ENCODE measurements at regions not wholly inside any gene's neighbourhood (a gene's known extent, or its start where the extent isn't known, plus 50 kb on each side); places are given as distances from the start of the nearest gene placed in this dataset.

- peak; percentile 53 for DNase-seq (ENCODE audit: low spot score)
Observed at GRCh38 chr4:177573507-177573906, 131.3 kb upstream of the AGA start.

DNA sequence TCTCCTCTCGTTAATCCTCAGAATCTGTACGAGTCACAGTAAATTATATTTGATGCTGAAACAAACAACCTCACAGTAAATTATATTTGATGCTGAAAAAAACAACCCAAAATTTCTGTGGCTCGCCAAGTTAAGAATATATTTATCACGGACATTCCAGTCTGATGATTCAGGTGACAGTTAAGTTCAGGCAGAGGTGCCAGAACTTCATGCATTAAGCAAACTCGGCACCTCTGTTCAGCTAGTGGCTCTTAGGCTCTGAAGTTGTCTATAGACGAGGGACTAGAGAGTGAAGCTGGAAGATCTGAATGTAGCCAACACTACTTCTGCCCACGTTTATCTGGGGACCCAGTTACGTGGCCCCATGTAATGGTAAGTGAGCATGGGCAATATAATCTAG, 132.2 kb upstream of the AGA start:
- DNase-seq (ENCODE audit: low spot score): no peak

DNA sequence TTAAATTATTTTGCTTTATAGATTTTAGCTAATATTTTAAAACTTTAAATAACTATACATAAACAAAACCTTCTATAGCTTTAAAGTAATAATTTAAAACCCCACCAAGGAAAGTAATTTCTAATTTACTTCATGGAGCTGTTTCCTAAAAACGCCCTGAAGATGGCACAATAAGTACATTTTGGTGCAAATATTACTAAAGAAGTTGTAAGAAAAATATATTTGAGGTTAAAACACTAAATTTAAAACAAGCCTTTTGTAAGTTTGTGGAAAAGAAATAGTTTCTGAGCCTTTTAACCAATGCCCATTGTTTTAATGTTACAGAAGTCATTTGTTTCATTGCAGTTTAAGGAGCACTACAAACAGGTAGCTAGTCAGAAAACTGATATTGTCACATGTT, 137.4 kb upstream of the AGA start:
- DNase-seq (ENCODE audit: low spot score): no peak

DNA sequence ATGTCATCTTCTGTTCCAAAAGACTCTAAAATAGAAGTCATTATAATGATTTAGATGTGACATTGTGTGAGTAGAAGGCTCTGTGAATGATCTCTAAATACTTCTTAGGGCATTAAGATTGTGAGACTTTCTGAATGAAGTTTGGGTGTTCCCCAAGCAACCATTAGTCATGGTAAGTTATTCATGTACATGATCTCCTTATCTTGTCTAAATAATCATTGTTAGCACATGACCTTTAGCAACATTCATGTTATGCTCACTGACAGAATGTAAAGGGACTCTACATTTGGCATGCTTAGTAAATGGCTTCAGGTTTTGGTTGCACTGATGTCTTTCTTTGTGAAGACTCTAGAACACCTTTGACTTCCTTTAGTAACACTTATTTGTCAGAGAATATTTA, 140.8 kb upstream of the AGA start:
- DNase-seq (ENCODE audit: low spot score): no peak

DNA sequence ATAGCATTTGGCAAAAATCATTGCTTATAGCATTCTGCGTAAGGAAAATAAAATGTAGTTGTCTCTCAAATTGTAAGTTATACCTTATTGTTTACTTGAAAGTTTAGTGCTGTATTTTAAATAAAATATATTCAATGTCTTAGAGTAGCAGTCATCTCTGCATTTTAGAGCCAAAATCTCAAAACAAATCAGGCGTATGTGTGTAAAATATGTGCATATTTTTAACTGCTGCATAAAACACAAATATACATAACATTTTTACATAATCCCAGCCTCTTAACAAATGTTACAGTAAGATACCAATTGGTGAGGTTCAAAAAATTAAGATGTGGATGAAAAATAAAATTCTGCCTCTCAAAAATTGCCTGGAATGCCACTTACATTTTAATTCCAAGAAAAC, 145.8 kb upstream of the AGA start:
- DNase-seq (ENCODE audit: low spot score): no peak

- DNase-seq (ENCODE audit: low spot score): no peak
Observed at GRCh38 chr4:177595386-177595785, 153.1 kb upstream of the AGA start.

DNA sequence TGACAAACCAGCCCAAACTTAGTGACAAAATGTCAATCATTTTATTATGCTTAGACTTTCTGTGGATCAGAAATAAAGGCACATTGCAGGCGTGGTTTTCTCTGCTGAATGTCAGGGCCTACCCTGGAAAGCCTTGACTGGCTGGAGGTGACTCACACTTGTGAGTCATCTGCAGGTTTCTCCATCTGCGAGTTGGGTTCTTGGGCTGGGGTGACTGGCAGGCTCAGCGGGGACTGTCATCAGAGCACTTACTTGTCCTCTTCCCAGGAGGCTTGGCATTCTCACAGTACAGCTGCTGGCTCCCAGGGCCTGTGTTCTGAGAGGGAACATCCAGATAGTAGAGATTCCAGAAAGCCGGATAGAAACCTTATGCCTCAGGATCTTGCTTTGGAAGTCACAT, 153.8 kb upstream of the AGA start:
- DNase-seq (ENCODE audit: low spot score): peak; percentile 76

DNA sequence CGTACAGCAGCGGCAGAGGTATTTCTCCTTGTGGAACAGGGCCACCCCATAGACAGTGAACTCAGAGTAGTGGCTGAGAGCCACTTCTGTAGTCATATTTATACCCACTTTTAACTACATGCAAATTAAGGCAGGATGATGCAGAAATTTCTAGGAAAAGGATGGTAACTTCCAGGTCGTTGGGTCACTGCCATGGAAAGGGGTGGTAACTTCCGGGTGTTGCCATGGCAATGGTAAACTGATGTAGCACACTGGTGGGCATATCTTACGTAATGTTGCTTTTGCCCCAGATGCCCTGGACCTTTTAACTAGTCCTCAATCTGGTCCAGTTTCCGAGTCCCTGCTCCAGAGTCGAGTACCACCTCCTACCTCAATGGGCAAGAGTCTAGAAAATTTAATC, 154.8 kb upstream of the AGA start:
- DNase-seq (ENCODE audit: low spot score): no peak

- no peak for DNase-seq (ENCODE audit: low spot score)
Observed at GRCh38 chr4:177605252-177605651, 163.0 kb upstream of the AGA start.

DNA sequence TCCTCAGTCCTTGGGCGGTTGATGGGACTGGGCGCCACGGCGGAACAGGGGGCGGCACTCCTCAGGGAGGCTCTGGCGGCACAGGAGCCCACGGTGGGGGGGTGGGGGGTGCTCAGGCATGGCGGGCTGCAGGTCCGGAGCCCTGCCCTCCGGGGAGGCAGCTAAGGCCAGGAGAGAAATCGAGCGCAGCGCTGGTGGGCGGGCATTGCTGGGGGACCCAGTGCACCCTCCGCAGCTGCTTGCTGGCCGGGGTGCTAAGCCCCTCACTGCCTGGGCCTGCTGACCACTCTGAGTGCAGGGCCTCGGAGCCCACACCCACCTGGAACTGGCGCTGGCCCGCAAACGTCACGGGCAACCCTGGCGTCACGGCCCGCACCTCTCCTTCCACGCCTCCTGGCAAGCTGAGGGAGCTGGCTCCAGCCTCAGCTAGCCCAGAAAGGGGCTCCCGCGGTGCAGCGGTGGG, 164.9 kb upstream of the AGA start:
- no peak for DNase-seq (ENCODE audit: low spot score)

- no peak for DNase-seq (ENCODE audit: low spot score)
Observed at GRCh38 chr4:177611974-177612664, 169.9 kb upstream of the AGA start.

DNA sequence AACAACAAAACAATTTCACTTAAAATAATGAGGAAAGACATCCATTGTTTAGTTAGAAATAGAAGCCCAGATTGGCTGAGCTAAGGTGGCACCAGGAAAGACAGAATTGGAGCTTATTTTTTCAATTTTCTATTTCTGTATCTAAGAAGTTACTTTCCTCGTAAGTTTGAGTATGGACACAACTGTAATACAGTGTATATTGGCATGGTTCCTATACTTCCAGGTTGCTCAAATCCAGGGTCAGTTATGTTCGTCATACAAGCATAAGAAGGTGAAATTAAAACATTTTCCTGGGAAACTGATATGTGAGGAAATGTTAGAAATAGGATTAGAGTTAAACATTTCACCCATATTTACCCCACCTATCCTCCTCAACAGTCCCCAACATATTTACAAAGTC, 170.4 kb upstream of the AGA start:
- DNase-seq (ENCODE audit: low spot score): no peak

DNA sequence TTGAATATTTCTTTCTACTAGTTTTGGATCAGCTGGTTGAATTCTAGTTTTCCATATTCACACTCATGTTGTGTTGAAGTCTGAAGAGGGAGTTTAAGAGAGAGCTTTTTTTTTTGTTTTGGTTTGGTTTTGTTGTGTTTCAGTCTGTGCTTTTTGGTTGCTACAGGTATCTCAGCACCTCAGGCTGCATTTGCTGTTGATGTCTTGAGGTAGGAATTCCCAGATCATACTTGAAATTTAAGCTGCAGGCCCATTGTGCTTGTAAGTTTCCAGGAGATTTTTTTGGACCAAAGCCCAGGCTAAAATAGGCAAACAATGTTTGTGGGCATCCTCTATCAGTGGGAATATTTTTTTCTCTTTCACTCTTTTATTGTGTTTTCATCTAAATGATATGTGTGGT, 190.2 kb upstream of the AGA start:
- DNase-seq (ENCODE audit: low spot score): no peak

- DNase-seq (ENCODE audit: low spot score): no peak
Observed at GRCh38 chr4:177638871-177639270, 196.6 kb upstream of the AGA start.

- DNase-seq (ENCODE audit: low spot score): no peak
Observed at GRCh38 chr4:177640864-177641263, 198.6 kb upstream of the AGA start.

GRCh38 chr4:177660223-177660622, 218.0 kb upstream of the AGA start:
- no peak for DNase-seq (ENCODE audit: low spot score)

DNA sequence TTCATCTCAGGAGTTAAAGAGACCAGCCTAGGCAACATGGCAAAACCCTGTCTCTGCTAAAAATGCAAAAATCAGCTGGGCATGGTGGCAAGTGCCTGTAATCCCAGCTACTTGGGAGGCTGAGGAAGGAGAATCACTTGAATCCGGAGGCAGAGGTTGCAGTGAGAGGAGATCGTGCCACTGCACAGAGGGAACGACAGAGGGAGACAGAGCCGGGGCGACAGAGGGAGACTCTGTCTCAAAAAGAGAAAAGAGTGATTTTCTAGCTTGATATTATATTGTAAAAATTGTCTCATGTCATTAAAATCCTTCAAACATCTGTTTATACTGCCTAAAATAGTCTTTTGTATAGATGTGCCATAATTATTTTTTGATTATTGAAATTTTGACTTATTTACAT, 225.4 kb upstream of the AGA start:
- no peak for DNase-seq (ENCODE audit: low spot score)

DNA sequence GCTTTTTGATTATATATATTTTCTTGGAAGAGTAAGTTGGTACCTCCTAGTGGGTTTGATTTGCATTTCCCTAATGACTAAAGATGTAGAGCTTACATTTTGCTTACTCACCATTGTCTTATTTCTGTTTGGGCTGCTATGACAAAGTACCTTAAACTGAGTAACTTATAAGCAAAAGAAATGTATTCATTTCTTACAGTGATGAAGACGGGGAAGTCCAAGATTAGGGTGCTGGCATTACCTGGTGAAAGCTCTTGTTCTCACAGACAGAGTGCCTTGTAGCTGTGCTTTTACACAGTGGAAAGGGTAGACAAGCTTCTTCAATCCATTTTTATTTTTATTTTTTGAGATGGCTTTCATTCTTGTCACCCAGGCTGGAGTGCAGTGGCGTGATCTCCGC, 229.2 kb upstream of the AGA start:
- DNase-seq (ENCODE audit: low spot score): no peak

DNA sequence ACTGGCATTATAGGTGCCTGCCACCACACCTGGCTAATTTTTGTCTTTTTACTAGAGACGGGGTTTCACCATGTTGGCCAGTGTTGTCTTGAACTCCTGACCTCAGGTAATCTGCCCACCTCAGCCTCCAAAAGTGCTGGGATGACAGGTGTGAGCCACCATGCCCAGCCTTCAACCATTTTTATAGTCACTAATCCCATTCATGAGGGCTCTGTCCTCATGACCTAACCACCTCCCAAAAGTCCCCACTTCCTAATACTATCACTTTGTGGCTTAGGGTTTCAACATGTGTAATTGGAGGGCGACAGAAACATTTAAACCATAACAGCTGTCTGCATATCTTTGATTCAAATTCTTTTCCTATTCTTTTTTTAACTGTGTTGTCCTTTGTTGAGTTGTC, 229.6 kb upstream of the AGA start:
- DNase-seq (ENCODE audit: low spot score): no peak

DNA sequence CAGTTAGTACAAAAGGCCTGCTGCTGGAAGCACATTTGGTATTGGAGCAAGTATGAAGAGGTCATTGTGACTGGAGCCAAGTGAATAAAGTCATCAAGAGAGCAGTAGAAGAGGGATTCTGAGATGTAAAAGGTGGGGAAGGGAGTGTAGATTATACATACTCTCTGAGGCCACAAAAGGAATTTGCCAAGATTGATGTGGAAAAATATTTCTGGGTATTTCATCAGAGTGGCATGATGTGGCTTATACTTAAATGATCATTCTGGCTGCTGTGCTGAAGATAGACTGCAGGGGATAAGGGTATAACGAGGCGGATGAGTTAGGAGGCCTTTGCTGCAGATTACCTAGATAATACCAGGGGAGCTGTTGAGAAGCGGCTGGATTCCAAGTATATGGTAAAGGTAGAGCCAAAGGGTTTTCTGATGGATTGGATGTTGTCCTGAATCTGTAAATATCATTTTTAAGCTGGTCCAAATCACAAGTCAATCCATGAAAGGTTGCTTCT, 231.8 kb upstream of the AGA start:
- no peak for DNase-seq (ENCODE audit: low spot score)

GRCh38 chr4:177680308-177680707, 238.1 kb upstream of the AGA start:
- no peak for DNase-seq (ENCODE audit: low spot score)

- no peak for DNase-seq (ENCODE audit: low spot score)
Observed at GRCh38 chr4:177681902-177682301, 239.7 kb upstream of the AGA start.

- DNase-seq (ENCODE audit: low spot score): no peak
Observed at GRCh38 chr4:177687117-177687516, 244.9 kb upstream of the AGA start.

DNA sequence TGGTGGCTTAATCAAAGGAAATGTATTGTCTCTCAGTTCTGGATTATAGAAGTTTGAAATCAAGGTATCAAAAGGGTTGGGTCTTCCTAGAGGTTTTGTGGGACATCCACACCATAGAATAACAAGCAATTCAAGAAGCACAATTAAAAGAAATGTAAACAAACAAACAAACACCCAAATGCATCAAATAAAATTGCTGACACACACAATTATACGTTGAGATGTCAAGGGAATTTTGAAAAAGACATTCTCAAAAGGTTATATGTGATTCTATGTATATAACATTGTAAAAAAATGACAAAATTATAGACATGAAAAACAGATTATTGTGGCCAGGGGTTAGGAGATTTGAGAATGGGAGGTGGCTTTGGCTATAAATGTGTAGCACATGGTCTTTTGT, 250.7 kb upstream of the AGA start:
- no peak for DNase-seq (ENCODE audit: low spot score)

Data from AG08395 (cell line).